Ishikawa (cell line): ENCODE measurements at regions not wholly inside any gene's neighbourhood (a gene's known extent, or its start where the extent isn't known, plus 50 kb on each side); places are given as distances from the start of the nearest gene placed in this dataset.
A peak's percentile ranks its signal among the peaks of the same experiment; 100 is the strongest.

Experiments
- CEBPB ChIP-seq: IDR thresholded peaks from 2 replicates; pipeline ENCODE4 v1.6.1; 2012
- EGR1 ChIP-seq: IDR thresholded peaks from 2 replicates; pipeline ENCODE4 v1.6.1; 2012
- EP300 ChIP-seq: IDR thresholded peaks from 2 replicates; pipeline ENCODE4 v1.6.1; 2012; ENCODE audit warnings: borderline replicate concordance
- RAD21 ChIP-seq: IDR thresholded peaks from 2 replicates; pipeline ENCODE4 v1.6.1; 2012; ENCODE audit warnings: low read depth
- TCF12 ChIP-seq: IDR thresholded peaks from 2 replicates; pipeline ENCODE4 v1.6.1; 2012; ENCODE audit warnings: low read depth
- YY1 ChIP-seq: IDR thresholded peaks from 2 replicates; pipeline ENCODE4 v1.6.1; 2012; ENCODE audit warnings: low read depth
- ZBTB7A ChIP-seq: IDR thresholded peaks from 2 replicates; pipeline ENCODE4 v1.6.1; 2012; ENCODE audit warnings: low read depth
- TF ChIP-seq, protein P1 (sequence below): IDR thresholded peaks from 2 replicates; pipeline ENCODE4 v1.6.1; 2012
- TF ChIP-seq, protein P2 (sequence below): IDR thresholded peaks from 2 replicates; pipeline ENCODE4 v1.6.1; 2012; ENCODE audit warnings: low read depth, mild to moderate bottlenecking

DNA sequence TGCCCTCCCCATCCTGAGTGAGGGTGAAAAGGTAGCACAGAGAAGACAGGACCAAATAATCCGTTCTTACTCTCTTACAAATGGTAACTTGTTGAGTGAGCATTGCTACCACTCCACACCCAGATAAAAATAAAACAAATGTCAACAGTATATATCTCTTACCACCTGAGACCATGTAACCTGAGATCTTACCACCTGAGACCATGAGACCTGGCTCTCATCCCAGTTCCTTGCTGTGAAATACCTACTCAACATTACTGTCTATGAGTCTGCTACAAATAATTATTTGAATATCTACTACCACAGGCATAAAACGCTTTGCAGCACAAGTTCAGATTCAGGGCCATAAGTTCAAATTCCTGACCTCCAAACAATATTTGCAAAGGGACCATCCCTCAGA is 234.7 kb downstream of the C1D start:
- TF ChIP-seq RAD21 (no peak), EP300 (peak; percentile 59; the same call in 1 of the 2 replicates), TCF12 (peak; percentile 49), EGR1 (no peak), ZBTB7A (no peak), YY1 (no peak), CEBPB (no peak)
- TF ChIP-seq, protein P1, sequence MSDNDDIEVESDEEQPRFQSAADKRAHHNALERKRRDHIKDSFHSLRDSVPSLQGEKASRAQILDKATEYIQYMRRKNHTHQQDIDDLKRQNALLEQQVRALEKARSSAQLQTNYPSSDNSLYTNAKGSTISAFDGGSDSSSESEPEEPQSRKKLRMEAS = no peak
- TF ChIP-seq, protein P2, sequence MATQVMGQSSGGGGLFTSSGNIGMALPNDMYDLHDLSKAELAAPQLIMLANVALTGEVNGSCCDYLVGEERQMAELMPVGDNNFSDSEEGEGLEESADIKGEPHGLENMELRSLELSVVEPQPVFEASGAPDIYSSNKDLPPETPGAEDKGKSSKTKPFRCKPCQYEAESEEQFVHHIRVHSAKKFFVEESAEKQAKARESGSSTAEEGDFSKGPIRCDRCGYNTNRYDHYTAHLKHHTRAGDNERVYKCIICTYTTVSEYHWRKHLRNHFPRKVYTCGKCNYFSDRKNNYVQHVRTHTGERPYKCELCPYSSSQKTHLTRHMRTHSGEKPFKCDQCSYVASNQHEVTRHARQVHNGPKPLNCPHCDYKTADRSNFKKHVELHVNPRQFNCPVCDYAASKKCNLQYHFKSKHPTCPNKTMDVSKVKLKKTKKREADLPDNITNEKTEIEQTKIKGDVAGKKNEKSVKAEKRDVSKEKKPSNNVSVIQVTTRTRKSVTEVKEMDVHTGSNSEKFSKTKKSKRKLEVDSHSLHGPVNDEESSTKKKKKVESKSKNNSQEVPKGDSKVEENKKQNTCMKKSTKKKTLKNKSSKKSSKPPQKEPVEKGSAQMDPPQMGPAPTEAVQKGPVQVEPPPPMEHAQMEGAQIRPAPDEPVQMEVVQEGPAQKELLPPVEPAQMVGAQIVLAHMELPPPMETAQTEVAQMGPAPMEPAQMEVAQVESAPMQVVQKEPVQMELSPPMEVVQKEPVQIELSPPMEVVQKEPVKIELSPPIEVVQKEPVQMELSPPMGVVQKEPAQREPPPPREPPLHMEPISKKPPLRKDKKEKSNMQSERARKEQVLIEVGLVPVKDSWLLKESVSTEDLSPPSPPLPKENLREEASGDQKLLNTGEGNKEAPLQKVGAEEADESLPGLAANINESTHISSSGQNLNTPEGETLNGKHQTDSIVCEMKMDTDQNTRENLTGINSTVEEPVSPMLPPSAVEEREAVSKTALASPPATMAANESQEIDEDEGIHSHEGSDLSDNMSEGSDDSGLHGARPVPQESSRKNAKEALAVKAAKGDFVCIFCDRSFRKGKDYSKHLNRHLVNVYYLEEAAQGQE = no peak
